WTC11 (cell line): ENCODE measurements at regions not wholly inside any gene's neighbourhood (a gene's known extent, or its start where the extent isn't known, plus 50 kb on each side); places are given as distances from the start of the nearest gene placed in this dataset.

Source experiments
- ATAC-seq: fragments of 200-7000 bp; cut with Tn5 transposase; 2 replicates; pipeline ENCODE4 v1.10.0; 2021; ENCODE audit warnings: mild to moderate bottlenecking, moderate library complexity
- CTCF ChIA-PET: fragments of 300-600 bp; sonication (Branson Sonifier 250); formaldehyde crosslinking; loops from one replicate; lab custom pipeline; 2021; ENCODE audit warnings: antibody characterized with exemption; lab: Charles Lee
- POLR2A ChIA-PET: fragments of 350-600 bp; sonication (Branson Sonifier 250); formaldehyde crosslinking; loops from one replicate; lab custom pipeline; 2021; ENCODE audit warnings: antibody characterized with exemption; lab: Charles Lee
- DNase-seq: peaks from one replicate; pipeline ENCODE4 v3.0.0; 2021; ENCODE audit warnings: low spot score
- H3K27ac Mint-ChIP-seq: 2 replicates; pipeline ENCODE4 v1.8.0; 2021; ENCODE audit warnings: mixed read lengths
- H3K27me3 Mint-ChIP-seq: 2 replicates; pipeline ENCODE4 v1.8.0; 2021; ENCODE audit warnings: low read depth, mild to moderate bottlenecking, moderate library complexity, mixed read lengths
- H3K36me3 Mint-ChIP-seq: 2 replicates; pipeline ENCODE4 v1.8.0; 2021; ENCODE audit warnings: mixed read lengths
- H3K4me1 Mint-ChIP-seq: 2 replicates; pipeline ENCODE4 v1.8.0; 2022; ENCODE audit warnings: mixed read lengths
- H3K4me3 Mint-ChIP-seq: 2 replicates; pipeline ENCODE4 v1.8.0; 2021; ENCODE audit warnings: mild to moderate bottlenecking, moderate library complexity, mixed read lengths
- H3K9me3 Mint-ChIP-seq: 2 replicates; pipeline ENCODE4 v1.8.0; 2021; ENCODE audit warnings: mixed read lengths
- ATF1 ChIP-seq: sonication (generic); formaldehyde crosslinking; IDR thresholded peaks from 2 replicates; pipeline ENCODE4 v1.8.1; 2023; ENCODE audit warnings: mild to moderate bottlenecking, moderate library complexity, missing genetic modification reagents
- ATF2 ChIP-seq: sonication (generic); formaldehyde crosslinking; IDR thresholded peaks from 2 replicates; pipeline ENCODE4 v1.8.1; 2022; ENCODE audit warnings: low read depth, missing genetic modification reagents, borderline replicate concordance
- E2F1 ChIP-seq: sonication (generic); formaldehyde crosslinking; IDR thresholded peaks from 2 replicates; pipeline ENCODE4 v1.8.0; 2022; ENCODE audit warnings: mild to moderate bottlenecking, missing genetic modification reagents
- FOXP1 ChIP-seq: sonication (generic); formaldehyde crosslinking; IDR thresholded peaks from 2 replicates; pipeline ENCODE4 v1.8.0; 2022; ENCODE audit warnings: missing genetic modification reagents, mild to moderate bottlenecking, moderate library complexity, borderline replicate concordance
- GRHL2 ChIP-seq: fragments of 250-450 bp; sonication (Bioruptor Pico); IDR thresholded peaks from 2 replicates; pipeline ENCODE4 v1.8.0; 2022; ENCODE audit warnings: mild to moderate bottlenecking, moderate library complexity; ENCODE audit not compliant: insufficient replicate concordance, severe bottlenecking
- JAZF1 ChIP-seq: fragments of 250-450 bp; sonication (Bioruptor Pico); IDR thresholded peaks from 2 replicates; pipeline ENCODE4 v1.9.0; 2021; ENCODE audit warnings: moderate library complexity, mild to moderate bottlenecking, inconsistent platforms
- NR2C2 ChIP-seq: sonication (generic); formaldehyde crosslinking; IDR thresholded peaks from 2 replicates; pipeline ENCODE4 v1.8.0; 2022; ENCODE audit warnings: mild to moderate bottlenecking, missing genetic modification reagents
- RORB ChIP-seq: fragments of 250-450 bp; sonication (Bioruptor Pico); IDR thresholded peaks from 2 replicates; pipeline ENCODE4 v1.9.0; 2021; ENCODE audit warnings: mild to moderate bottlenecking
- SOX15 ChIP-seq: fragments of 250-450 bp; sonication (Bioruptor Pico); IDR thresholded peaks from 2 replicates; pipeline ENCODE4 v1.9.0; 2021; ENCODE audit warnings: mild to moderate bottlenecking
- TEAD1 ChIP-seq: sonication (generic); formaldehyde crosslinking; IDR thresholded peaks from 2 replicates; pipeline ENCODE4 v1.8.0; 2022; ENCODE audit warnings: mild to moderate bottlenecking, missing genetic modification reagents
- ZNF416 ChIP-seq: fragments of 250-450 bp; sonication (Bioruptor Pico); IDR thresholded peaks from 2 replicates; pipeline ENCODE4 v1.9.0; 2021; ENCODE audit warnings: mild to moderate bottlenecking, inconsistent platforms
- TF ChIP-seq, protein P1 (sequence below): fragments of 250-450 bp; sonication (Bioruptor Pico); IDR thresholded peaks from 2 replicates; pipeline ENCODE4 v1.9.0; 2021; ENCODE audit warnings: mild to moderate bottlenecking
- TF ChIP-seq, protein P2 (sequence below): fragments of 200-600 bp; IDR thresholded peaks from 2 replicates; pipeline ENCODE4 v1.8.0; 2022; ENCODE audit warnings: antibody characterized with exemption
- TF ChIP-seq, protein P3 (sequence below): sonication (generic); formaldehyde crosslinking; conservative IDR thresholded peaks from 2 replicates; pipeline ENCODE4 v1.8.1; 2023; ENCODE audit warnings: mild to moderate bottlenecking, low read depth, missing genetic modification reagents, moderate library complexity

DNA sequence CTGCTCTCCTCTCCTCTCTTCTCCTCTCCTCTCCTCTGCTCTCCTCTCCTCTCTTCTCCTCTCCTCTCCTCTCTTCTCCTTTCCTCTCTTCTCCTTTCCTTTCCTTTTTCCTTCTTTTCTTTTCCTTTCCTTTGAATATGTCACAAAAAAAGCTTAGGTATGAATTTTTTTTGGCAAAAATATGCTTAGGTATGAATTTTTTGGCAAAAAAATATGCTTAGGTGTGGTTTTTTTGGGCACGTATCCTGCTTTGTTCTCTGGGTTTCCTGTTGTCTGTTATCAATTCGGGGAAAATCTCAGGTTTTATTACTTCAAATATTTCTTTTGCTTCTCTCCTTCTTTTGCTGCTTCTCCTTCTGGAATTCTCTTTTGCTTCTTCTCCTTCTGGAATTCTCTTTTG is 155.5 kb upstream of the PMEPA1 start:
- H3K9me3 Mint-ChIP-seq = peaks cover 7% of the 10 kb centered on the region
- H3K36me3 Mint-ChIP-seq = no peaks in the 10 kb centered on the region
- no peaks in the 10 kb centered on the region; the same call in 1 of the 2 replicates for H3K27me3 Mint-ChIP-seq
- no peak for ATAC-seq
- H3K4me1 Mint-ChIP-seq = peaks cover 23% of the 10 kb centered on the region
- no peak for TF ChIP-seq ATF1 (CRISPR knock-in tag)
- TF ChIP-seq GRHL2 (CRISPR knock-in tag) = no peak
- TF ChIP-seq, all 79 proteins: peak for 0
- ChIA-PET POLR2A (no interaction called here), CTCF (no interaction called here)
- no peak overlapping the region for H3K27ac Mint-ChIP-seq
- DNase-seq = no peak
- no peak overlapping the region for H3K4me3 Mint-ChIP-seq

GRCh38 chr20:57860576-57860975 is 150.8 kb upstream of the PMEPA1 start:
- CTCF ChIA-PET = no interaction called here
- ATAC-seq = no peak

DNA sequence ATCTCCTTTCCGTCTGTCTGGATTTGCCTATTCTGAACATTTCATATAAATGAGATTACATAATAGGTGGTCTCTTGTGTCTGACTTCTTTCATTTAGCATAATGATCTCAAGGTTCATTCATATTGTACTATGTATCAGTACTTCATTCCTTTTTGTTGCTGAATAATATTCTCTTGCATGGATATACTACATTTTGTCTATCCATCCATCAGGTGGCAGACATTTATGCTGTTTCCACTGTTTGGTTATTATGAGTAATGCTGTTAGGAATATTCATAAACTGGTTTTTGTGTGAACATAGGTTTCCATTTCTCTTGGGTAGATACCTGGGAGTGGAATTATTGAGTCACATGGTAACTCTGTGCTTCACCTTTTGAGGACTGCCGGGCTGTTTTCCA is 148.2 kb upstream of the PMEPA1 start:
- ChIA-PET CTCF (no interaction called here), POLR2A (no interaction called here)
- peaks cover 7% of the 10 kb centered on the region for H3K9me3 Mint-ChIP-seq
- H3K36me3 Mint-ChIP-seq = no peaks in the 10 kb centered on the region
- ATAC-seq (no peak), DNase-seq (no peak)
- H3K4me3 Mint-ChIP-seq = no peak overlapping the region
- peaks cover 5% of the 10 kb centered on the region; the same call in 1 of the 2 replicates for H3K27me3 Mint-ChIP-seq
- H3K4me1 Mint-ChIP-seq = no peaks in the 10 kb centered on the region
- no peak overlapping the region for H3K27ac Mint-ChIP-seq
- TF ChIP-seq E2F1 (CRISPR knock-in tag) (no peak), SOX15 (CRISPR knock-in tag) (no peak), JAZF1 (CRISPR knock-in tag) (no peak), RORB (CRISPR knock-in tag) (no peak), ATF2 (no peak), ATF1 (CRISPR knock-in tag) (no peak), ZNF416 (CRISPR knock-in tag) (no peak), FOXP1 (CRISPR knock-in tag) (no peak), NR2C2 (no peak)
- TF ChIP-seq, protein P1, sequence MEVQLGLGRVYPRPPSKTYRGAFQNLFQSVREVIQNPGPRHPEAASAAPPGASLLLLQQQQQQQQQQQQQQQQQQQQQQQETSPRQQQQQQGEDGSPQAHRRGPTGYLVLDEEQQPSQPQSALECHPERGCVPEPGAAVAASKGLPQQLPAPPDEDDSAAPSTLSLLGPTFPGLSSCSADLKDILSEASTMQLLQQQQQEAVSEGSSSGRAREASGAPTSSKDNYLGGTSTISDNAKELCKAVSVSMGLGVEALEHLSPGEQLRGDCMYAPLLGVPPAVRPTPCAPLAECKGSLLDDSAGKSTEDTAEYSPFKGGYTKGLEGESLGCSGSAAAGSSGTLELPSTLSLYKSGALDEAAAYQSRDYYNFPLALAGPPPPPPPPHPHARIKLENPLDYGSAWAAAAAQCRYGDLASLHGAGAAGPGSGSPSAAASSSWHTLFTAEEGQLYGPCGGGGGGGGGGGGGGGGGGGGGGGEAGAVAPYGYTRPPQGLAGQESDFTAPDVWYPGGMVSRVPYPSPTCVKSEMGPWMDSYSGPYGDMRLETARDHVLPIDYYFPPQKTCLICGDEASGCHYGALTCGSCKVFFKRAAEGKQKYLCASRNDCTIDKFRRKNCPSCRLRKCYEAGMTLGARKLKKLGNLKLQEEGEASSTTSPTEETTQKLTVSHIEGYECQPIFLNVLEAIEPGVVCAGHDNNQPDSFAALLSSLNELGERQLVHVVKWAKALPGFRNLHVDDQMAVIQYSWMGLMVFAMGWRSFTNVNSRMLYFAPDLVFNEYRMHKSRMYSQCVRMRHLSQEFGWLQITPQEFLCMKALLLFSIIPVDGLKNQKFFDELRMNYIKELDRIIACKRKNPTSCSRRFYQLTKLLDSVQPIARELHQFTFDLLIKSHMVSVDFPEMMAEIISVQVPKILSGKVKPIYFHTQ (CRISPR knock-in tag) = no peak
- TF ChIP-seq, protein P2, sequence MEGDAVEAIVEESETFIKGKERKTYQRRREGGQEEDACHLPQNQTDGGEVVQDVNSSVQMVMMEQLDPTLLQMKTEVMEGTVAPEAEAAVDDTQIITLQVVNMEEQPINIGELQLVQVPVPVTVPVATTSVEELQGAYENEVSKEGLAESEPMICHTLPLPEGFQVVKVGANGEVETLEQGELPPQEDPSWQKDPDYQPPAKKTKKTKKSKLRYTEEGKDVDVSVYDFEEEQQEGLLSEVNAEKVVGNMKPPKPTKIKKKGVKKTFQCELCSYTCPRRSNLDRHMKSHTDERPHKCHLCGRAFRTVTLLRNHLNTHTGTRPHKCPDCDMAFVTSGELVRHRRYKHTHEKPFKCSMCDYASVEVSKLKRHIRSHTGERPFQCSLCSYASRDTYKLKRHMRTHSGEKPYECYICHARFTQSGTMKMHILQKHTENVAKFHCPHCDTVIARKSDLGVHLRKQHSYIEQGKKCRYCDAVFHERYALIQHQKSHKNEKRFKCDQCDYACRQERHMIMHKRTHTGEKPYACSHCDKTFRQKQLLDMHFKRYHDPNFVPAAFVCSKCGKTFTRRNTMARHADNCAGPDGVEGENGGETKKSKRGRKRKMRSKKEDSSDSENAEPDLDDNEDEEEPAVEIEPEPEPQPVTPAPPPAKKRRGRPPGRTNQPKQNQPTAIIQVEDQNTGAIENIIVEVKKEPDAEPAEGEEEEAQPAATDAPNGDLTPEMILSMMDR = no peak
- TF ChIP-seq, protein P3, sequence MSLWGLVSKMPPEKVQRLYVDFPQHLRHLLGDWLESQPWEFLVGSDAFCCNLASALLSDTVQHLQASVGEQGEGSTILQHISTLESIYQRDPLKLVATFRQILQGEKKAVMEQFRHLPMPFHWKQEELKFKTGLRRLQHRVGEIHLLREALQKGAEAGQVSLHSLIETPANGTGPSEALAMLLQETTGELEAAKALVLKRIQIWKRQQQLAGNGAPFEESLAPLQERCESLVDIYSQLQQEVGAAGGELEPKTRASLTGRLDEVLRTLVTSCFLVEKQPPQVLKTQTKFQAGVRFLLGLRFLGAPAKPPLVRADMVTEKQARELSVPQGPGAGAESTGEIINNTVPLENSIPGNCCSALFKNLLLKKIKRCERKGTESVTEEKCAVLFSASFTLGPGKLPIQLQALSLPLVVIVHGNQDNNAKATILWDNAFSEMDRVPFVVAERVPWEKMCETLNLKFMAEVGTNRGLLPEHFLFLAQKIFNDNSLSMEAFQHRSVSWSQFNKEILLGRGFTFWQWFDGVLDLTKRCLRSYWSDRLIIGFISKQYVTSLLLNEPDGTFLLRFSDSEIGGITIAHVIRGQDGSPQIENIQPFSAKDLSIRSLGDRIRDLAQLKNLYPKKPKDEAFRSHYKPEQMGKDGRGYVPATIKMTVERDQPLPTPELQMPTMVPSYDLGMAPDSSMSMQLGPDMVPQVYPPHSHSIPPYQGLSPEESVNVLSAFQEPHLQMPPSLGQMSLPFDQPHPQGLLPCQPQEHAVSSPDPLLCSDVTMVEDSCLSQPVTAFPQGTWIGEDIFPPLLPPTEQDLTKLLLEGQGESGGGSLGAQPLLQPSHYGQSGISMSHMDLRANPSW = no peak

More at GRCh38 chr20:57860576-57860975, 150.8 kb upstream of the PMEPA1 start:
- H3K4me3 Mint-ChIP-seq = no peak overlapping the region
- DNase-seq = no peak
- peaks cover 7% of the 10 kb centered on the region for H3K9me3 Mint-ChIP-seq
- H3K4me1 Mint-ChIP-seq = no peaks in the 10 kb centered on the region
- POLR2A ChIA-PET = no interaction called here
- H3K36me3 Mint-ChIP-seq = no peaks in the 10 kb centered on the region
- no peak overlapping the region for H3K27ac Mint-ChIP-seq
- TF ChIP-seq TEAD1 (CRISPR knock-in tag) (no peak), ATF2 (no peak)
- H3K27me3 Mint-ChIP-seq = peaks cover 5% of the 10 kb centered on the region; the same call in 1 of the 2 replicates
